ENCODE measurements at regions not wholly inside any gene's neighbourhood (a gene's known extent, or its start where the extent isn't known, plus 50 kb on each side); places are given as distances from the start of the nearest gene placed in this dataset.

DNA sequence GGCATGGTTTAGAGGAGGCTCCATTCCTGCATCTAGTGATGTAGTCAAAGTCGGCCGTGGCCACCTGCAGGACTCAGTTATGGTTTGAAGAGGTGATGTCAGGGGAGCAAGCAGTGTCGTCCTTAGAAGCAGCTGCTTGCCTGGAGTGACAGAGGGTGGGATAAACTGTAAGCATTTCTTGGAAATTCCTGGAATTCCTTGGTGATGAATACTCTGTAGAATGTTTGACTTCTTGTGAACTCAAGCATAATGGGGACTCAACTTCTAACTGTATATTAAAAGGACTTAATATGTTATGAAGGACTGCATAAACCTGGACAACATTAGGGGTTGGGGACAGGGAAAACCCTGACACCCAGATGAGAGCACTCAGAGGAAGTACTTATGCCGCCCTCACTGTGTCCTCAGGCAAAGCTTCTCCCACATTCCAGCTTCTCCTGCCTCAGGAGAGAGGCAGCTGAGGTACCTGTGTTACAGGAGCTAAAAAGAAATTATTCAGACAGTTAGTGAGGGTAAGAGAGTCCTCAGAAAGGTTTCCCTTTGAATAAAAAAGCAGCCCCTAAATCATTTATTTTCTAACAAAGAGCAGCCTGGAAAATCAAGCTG lies 459.9 kb upstream of the CELF4 start:
- TF ChIP-seq ZNF274 (IDR thresholded peaks at IDR 0.05; ENCODE audit: low read depth, low read length) (no peak), SUZ12 (IDR thresholded peaks at IDR 0.05; ENCODE audit: extremely low read depth, insufficient read depth, insufficient read length) (no peak)

All from NT2/D1 (cell line).